Right cardiac atrium (tissue), 5 donors: ENCODE measurements at regions not wholly inside any gene's neighbourhood (a gene's known extent, or its start where the extent isn't known, plus 50 kb on each side); places are given as distances from the start of the nearest gene placed in this dataset.
A peak's percentile ranks its signal among the peaks of the same experiment; 100 is the strongest.

Experiments used
- ATAC-seq, 2 donors: fragments of 200-7000 bp; cut with Tn5 transposase; one replicate each; pipeline versions ENCODE4 v1.8.0 to v1.9.1; 2020; ENCODE audit warnings: moderate library complexity in 2 of 2, mild to moderate bottlenecking in 1 of 2
- DNase-seq, 3 donors: peaks; one replicate each; pipeline ENCODE4 v3.0.0-alpha.2; 2020
- H3K27ac ChIP-seq: one replicate; pipeline ENCODE4 v1.5.1; 2013; ENCODE audit warnings: mild to moderate bottlenecking, low read length, control low read depth, moderate library complexity
- H3K27me3 ChIP-seq: one replicate; pipeline ENCODE4 v1.6.1; 2013; ENCODE audit not compliant: control insufficient read depth, insufficient read depth
- H3K4me1 ChIP-seq: one replicate; pipeline ENCODE4 v1.6.1; 2013; ENCODE audit warnings: low read length; ENCODE audit not compliant: control insufficient read depth, insufficient read depth
- H3K4me3 ChIP-seq: one replicate; pipeline ENCODE4 v1.5.1; 2013; ENCODE audit warnings: low read length, control low read depth
- H3K9me3 ChIP-seq: one replicate; pipeline ENCODE4 v1.6.1; 2013; ENCODE audit warnings: low read length; ENCODE audit not compliant: control insufficient read depth
- WGBS: extraction: QIAGEN DNeasy Blood & Tissue Kit; methylation state at CpG from one replicate; pipeline ENCODE4 v1.1.7; 2013; 5-methylcytosine and 5-hydroxymethylcytosine counted together
- intact Hi-C, 4 donors: fragments of 100-400 bp; cut with DNase I; formaldehyde crosslinking; loops; one replicate each; pipeline versions ENCODE4 v1.11.0 to v1.14.0; 2022 to 2023
- donor health status: healthy with polysubstance abuse.
- donor health status: DM: no; HTN: yes; CAD: no.
- donor health status: DM: no; HTN: no; CAD: no.
- donor health status: DM: no; HTN: yes; CAD: no; lungs with severe emphysema.
- donor health status: DM: yes; HTN: yes; CAD: no.

DNA sequence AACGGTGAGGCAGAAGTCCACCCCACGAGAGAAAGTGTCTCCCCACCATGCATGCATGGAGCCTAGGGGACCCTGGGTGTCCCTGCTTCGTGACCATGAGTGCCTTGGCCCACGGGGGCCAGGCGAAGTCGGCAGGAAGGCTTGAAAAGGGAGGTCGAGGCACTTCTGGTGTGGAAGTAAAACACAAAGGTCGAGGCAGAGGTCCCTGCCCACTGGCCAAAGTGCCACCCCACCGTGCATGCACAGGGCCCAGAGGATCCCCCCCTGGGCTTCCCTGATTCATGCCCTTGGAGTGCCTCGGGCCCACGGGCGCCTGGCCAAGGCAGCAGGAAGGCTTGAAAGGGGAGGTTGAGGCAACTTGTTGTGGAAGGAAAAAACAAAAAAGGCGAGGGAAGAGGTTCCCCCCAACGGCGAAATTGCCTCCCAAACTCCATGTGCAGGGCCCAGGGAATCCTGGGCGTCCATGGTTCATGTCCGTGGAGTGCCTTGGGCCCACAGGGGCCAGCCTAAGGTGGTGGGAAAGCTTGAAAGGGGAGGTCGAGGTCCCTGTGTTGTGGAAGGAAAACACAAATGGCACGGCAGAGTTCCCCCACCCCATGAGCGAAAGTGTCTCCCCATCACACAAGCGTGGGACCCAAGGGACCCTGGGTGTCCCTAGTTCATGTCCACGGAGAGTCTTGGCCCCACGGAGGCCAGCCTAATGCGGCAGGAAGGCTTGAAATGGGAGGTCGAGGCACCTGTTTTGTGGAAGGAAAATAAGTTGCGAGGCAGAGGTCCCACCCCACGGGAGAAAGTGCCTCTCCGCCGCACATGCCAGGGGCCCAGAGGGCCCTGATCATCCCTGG lies 372.1 kb downstream of the ALG10 start:
- no peak overlapping the region for H3K27ac ChIP-seq
- intact Hi-C loops = no loop called here
- no peaks in the 10 kb centered on the region for H3K4me1 ChIP-seq
- H3K9me3 ChIP-seq = no peaks in the 10 kb centered on the region
- DNase-seq (peak; percentile 2 to 40 (median 10)), ATAC-seq (no peak)
- H3K27me3 ChIP-seq = no peaks in the 10 kb centered on the region
- no peak overlapping the region for H3K4me3 ChIP-seq
- 56% methylated on average over 29 of the region's 29 CpGs for WGBS

DNA sequence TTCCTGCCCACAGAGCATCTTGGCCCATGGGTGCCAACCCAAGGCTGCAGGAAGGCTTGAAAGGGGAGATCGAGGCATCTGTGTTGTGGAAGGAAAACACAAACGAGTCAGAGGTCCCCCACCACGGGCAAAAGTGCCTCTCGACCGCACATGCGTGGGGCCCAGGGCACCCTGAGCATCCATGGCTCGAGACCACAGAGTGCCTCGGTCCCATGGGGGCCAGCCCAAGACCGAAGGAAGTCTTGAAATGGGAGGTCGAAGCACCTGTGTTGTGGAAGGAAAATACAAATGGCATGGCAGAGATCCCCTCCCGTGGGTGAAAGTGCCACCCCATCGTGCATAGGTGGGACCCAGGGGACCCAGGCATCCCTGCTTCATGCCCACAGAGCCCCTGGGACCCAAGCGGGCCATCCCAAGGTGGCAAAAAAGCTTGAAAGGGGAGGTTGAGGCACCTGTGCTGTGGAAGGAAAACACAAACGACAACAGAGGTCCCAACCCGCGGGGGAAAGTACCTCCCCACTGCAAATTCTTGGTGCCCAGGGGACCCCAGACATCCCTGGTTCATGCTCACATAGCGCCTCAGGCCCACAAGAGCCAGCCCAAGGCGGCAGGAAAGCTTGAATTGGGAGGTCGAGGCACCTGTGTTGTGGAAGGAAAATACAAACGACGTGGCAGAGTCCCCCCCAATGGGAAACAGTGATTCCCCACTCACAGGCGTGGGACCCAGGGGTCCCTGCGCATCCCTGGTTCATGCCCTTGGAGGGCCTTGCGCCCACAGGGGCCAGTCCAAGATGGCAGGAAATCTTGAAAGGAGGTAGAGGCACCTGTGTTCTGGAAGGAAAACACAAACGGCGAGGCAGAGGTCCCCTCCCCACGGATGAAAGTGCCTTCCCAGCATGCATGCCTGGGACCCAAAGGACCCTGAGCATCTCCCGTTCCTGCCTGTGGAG lies 373.0 kb downstream of the ALG10 start:
- intact Hi-C loops = no loop called here
- 58% methylated on average over 28 of the region's 28 CpGs for WGBS
- ATAC-seq = no peak
- Histone ChIP-seq H3K4me3 (no peak overlapping the region), H3K27me3 (no peaks in the 10 kb centered on the region), H3K4me1 (no peaks in the 10 kb centered on the region), H3K9me3 (no peaks in the 10 kb centered on the region), H3K27ac (no peak overlapping the region)
- DNase-seq = peak; percentile 2 to 24 (median 14)

DNA sequence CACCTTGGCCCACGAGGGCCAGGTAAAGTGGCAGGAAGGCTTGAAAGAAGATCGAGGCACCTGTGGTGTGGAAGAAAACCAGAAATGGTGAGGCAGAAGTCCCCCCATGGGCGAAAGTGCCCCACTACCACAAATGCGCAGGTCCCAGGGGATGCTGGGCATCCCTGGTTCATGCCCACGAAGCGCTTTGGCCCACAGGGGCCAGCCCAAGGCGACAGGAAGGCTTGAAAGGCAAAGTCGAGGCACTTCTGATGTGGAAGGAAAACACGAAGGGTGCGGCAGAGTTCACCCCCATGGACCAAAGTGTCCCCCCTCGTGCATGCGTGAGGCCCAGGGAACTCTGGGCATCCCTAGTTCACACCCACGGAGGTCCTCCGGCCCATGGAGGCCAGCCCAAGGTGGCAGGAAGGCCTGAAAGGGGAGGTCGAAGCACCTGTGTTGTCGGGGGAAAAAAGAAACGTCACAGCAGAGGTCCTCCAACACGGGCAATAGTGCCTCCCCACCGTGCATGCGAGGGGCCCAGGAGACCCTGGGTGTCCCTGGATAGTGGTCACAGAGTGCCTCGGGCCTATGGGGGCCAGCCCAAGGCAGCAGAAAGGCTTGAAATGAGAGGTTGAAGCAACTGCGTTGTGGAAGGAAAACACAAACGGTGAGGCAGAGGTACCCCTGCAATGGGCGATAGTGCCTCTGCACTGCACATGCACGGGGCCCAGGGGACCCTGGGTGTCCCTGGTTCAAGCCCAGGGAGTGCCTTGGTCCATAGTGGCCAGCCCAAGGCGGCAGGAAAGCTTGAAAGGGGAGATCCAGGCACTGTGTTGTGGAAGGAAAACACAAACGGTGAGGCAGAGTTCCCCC lies 373.9 kb downstream of the ALG10 start:
- no peak for ATAC-seq
- Histone ChIP-seq H3K4me3 (no peak overlapping the region), H3K4me1 (no peaks in the 10 kb centered on the region), H3K9me3 (no peaks in the 10 kb centered on the region), H3K27ac (no peak overlapping the region), H3K27me3 (no peaks in the 10 kb centered on the region)
- peak; percentile 7 to 16 (median 16) for DNase-seq
- 59% methylated on average over 27 of the region's 27 CpGs for WGBS
- intact Hi-C loops = no loop called here

DNA sequence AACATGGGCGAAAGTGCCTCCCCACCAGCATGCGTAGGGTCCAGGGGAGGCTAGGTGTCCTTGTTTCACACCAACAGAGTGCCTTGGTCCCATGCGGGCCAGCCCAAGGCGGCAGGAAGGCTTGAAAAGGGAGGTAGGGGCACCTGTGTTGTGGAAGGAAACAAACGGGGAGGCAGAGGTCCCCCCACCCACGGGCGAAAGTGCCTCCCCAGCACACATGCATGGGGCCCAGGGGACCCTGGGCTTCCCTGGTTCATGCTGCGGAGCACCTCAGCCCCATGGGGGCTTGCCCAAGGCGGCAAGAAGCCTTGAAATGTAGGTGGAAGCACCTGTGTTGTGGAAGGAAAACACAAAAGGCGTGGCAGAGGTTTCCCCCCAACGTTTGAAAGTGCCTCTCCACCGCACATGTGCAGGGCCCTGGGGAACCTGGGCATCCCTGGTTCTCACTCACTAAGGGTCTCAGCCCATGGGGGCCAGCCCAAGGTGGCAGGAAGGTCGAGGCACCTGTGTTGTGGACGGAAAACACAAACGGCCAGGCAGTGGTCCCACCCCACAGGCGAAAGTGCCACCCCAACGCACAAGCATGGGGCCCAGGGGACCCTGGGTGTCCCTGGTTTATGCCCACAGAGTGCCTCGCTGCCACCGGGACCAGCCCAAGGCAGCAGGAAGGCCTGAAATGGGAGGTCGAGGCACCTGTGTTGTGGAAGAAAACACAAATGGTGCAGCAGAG lies 374.7 kb downstream of the ALG10 start:
- H3K27me3 ChIP-seq = no peaks in the 10 kb centered on the region
- H3K4me1 ChIP-seq = no peaks in the 10 kb centered on the region
- ATAC-seq (no peak), DNase-seq (peak; percentile 2 to 24 (median 22))
- 62% methylated on average over 20 of the region's 20 CpGs for WGBS
- intact Hi-C loops = no loop called here
- H3K9me3 ChIP-seq = no peaks in the 10 kb centered on the region
- no peak overlapping the region for H3K27ac ChIP-seq
- H3K4me3 ChIP-seq = no peak overlapping the region

DNA sequence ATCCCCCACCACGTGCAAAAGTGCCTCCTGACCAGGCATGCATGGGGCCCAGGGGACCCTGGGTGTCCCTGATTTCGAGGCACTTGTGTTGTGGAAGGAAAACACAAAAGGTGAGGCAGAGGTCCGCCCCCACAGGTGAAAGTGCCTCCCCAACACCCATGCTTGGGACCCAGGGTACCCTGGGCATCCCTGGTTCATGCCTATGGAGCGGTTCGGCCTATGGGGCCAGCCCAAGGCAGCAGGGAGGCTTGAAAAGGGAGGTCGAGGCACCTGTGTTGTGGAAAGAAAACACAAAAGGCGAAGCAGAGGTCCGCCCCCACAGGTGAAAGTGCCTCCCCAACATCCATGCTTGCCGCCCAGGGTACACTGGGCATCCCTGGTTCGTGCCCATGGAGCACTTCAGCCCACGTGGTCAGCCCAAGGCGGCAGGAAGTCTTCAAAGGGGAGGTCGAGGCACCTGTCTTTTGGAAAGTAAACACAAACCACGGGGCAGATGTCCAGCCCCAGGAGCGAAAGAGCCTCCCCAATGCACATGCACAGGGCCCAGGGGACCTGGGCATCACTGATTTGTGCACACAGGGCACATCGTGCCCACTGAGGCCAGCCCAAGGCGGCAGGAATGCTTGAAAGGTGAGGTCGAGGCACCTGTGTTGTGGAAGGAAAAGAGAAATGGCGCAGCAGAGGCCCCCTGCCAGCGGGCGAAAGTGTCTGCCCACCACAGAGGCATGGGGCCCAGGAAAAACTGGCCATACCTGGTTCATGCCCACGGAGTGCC lies 375.5 kb downstream of the ALG10 start:
- intact Hi-C loops = no loop called here
- WGBS = 69% methylated on average over 22 of the region's 22 CpGs
- Histone ChIP-seq H3K4me3 (no peak overlapping the region), H3K27me3 (no peaks in the 10 kb centered on the region), H3K4me1 (no peaks in the 10 kb centered on the region), H3K27ac (no peak overlapping the region), H3K9me3 (no peaks in the 10 kb centered on the region)
- ATAC-seq (no peak), DNase-seq (peak; percentile 3 to 47 (median 30))

DNA sequence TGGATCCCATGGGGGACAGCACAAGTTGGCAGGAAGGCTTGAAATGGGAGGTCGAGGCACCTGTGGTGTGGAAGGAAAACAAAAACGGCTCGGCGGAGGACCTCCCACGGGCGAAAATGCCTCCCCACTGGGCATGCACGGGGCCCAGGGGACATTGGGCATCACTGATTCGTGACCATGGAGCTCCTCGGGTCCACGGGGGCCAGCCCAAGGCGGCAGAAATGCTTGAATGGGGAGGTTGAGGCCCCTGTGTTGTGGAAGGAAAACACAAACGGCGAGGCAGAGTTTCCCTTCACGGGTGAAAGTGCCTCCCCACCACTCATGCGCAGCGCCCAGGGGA lies 376.0 kb downstream of the ALG10 start:
- H3K4me3 ChIP-seq = no peak overlapping the region
- H3K9me3 ChIP-seq = no peaks in the 10 kb centered on the region
- ATAC-seq = no peak
- intact Hi-C loops = no loop called here
- peak in 1 of 3 donors; percentile 30 for DNase-seq
- H3K4me1 ChIP-seq = no peaks in the 10 kb centered on the region
- no peak overlapping the region for H3K27ac ChIP-seq
- no peaks in the 10 kb centered on the region for H3K27me3 ChIP-seq
- WGBS = 68% methylated on average over 16 of the region's 16 CpGs

DNA sequence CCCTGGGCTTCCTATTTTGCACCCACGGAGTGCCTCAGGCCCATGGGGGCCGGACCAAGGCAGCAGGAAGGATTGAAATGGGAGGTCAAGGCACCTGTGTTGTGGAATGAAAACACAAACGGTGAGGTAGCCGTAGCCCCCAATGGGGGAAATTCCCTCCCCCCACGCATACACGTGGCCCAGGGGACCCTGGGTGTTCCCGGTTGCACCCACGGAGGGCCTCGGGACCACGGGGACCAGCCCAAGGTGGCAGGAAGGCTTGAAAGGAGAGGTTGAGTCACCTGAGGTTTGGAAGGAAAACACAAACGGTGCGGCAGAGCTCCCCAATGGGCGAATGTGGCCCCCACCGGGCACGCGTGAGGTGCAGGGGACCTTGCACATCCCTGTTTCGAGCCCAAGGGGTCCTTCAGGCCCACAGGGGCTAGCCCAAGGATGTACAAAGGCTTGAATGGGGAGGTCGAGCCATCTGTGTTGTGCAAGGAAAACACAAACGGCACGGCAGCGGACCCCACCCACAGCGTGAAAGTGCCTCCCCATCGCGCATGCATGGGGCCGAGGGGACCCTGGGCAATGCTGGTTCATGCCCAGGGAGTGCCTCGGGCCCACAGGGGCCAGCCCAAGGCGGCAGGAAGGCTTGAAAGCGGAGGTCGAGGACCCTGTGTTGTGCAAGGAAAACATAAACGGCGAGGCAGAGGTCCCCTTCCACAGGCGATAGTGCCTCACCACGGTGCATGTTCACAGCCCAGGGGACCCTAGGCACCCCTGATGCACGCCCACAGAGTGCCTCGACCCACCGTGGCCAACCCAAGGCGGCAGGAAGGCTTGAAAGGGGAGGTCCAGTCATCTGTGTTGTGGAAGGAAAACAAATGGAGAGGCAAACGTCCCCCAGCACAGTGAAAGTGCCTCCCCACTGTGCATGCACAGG lies 376.7 kb downstream of the ALG10 start:
- no peaks in the 10 kb centered on the region for H3K4me1 ChIP-seq
- ATAC-seq = no peak
- DNase-seq = peak; percentile 3 to 32 (median 18)
- no peaks in the 10 kb centered on the region for H3K9me3 ChIP-seq
- H3K27me3 ChIP-seq = no peaks in the 10 kb centered on the region
- 62% methylated on average over 38 of the region's 38 CpGs for WGBS
- H3K27ac ChIP-seq = no peak overlapping the region
- no peak overlapping the region for H3K4me3 ChIP-seq
- intact Hi-C loops = no loop called here

DNA sequence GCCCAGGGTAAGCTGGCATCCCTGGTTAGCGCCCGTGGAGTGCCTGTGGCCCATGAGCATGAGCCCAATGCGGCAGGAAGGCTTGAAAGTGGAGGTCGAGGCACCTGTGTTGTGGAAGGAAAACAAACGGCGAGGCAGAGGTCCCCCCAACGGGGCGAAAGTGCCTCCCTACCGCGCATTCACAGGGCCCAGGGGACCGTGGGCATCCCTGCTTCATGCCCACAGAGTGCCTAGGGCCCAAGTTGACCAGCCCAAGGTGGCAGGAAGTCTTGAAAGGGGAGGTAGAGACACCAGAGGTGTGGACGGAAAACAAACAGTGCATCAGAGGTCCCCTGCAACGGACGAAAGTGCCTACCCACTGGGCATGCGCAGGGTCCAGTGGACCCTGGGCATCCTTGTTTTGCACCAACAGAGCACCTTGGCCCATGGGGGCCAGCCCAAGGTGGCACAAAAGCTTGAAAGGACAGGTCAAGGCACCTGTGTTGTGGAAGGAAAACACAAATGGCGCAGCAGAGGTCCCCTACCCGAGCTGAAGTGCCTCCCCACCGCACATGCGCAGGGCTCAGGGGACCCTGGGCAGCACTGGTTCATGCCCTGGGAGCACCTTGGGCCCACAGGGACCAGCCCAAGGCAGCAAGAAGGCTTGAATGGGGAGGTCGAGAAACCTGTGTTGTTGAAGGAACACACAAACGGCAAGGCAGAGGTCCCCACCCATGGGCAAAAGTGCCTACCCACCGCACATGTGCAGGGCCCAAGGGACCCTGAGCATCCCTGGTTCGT lies 377.5 kb downstream of the ALG10 start:
- no peaks in the 10 kb centered on the region for H3K4me1 ChIP-seq
- ATAC-seq (no peak), DNase-seq (peak; percentile 5 to 18 (median 8))
- H3K4me3 ChIP-seq = no peak overlapping the region
- H3K27me3 ChIP-seq = no peaks in the 10 kb centered on the region
- WGBS = 68% methylated on average over 23 of the region's 23 CpGs
- no peaks in the 10 kb centered on the region for H3K9me3 ChIP-seq
- H3K27ac ChIP-seq = no peak overlapping the region
- intact Hi-C loops = no loop called here
